GM12872 (cell line): ENCODE measurements at regions not wholly inside any gene's neighbourhood (a gene's known extent, or its start where the extent isn't known, plus 50 kb on each side); places are given as distances from the start of the nearest gene placed in this dataset.

Experiments used
- CTCF ChIP-seq: IDR thresholded peaks from 3 replicates; pipeline ENCODE4 v1.5.1; 2011; ENCODE audit warnings: low read depth, mild to moderate bottlenecking, low read length, moderate library complexity; ENCODE audit not compliant: insufficient read depth

GRCh38 chr2:569681-570080 is 107.5 kb downstream of the TMEM18 start:
- no peak for TF ChIP-seq CTCF

- no peak for TF ChIP-seq CTCF
These were observed 108.5 kb downstream of the TMEM18 start for GRCh38 chr2:568639-569235.

GRCh38 chr2:567865-568638 is 109.2 kb downstream of the TMEM18 start:
- no peak for TF ChIP-seq CTCF

- TF ChIP-seq CTCF, result no peak
These were observed 109.7 kb downstream of the TMEM18 start for GRCh38 chr2:567496-567864.

GRCh38 chr2:566379-567313 is 110.6 kb downstream of the TMEM18 start:
- TF ChIP-seq CTCF, result no peak

GRCh38 chr2:564471-565181 is 112.6 kb downstream of the TMEM18 start:
- no peak for TF ChIP-seq CTCF
